Hematopoietic multipotent progenitor cell treated with erythropoietin and hydrocortisone succinate and interleukin-3 and kit ligand, for 17 days (in vitro differentiated cells): ENCODE measurements at regions not wholly inside any gene's neighbourhood (a gene's known extent, or its start where the extent isn't known, plus 50 kb on each side); places are given as distances from the start of the nearest gene placed in this dataset.

ENCODE experiments used
- DNase-seq: peaks from one replicate; pipeline ENCODE4 v3.0.0-alpha.2; 2015; ENCODE audit warnings: low spot score

GRCh38 chr15:91473894-91474545, 374.0 kb downstream of the SV2B start:
- DNase-seq, result no peak

GRCh38 chr15:91476861-91477260, 376.6 kb upstream of the SLCO3A1 start:
- peak; percentile 13 for DNase-seq

GRCh38 chr15:91478717-91479191, 374.8 kb upstream of the SLCO3A1 start:
- peak; percentile 76 for DNase-seq

- DNase-seq, result no peak
Observed at GRCh38 chr15:91480426-91480825, 373.1 kb upstream of the SLCO3A1 start.

- DNase-seq, result no peak
Observed at GRCh38 chr15:91482799-91483198, 370.7 kb upstream of the SLCO3A1 start.

- DNase-seq, result no peak
Observed at GRCh38 chr15:91484141-91484540, 369.4 kb upstream of the SLCO3A1 start.

- no peak for DNase-seq
Observed at GRCh38 chr15:91488452-91488851, 365.1 kb upstream of the SLCO3A1 start.

GRCh38 chr15:91490211-91490610, 363.3 kb upstream of the SLCO3A1 start:
- DNase-seq, result no peak

GRCh38 chr15:91491101-91491950, 362.2 kb upstream of the SLCO3A1 start:
- no peak for DNase-seq

- DNase-seq, result no peak
Observed at GRCh38 chr15:91496754-91497691, 356.5 kb upstream of the SLCO3A1 start.

- DNase-seq, result no peak
Observed at GRCh38 chr15:91498046-91498748, 355.3 kb upstream of the SLCO3A1 start.

GRCh38 chr15:91498749-91499062, 354.8 kb upstream of the SLCO3A1 start:
- DNase-seq, result no peak

- DNase-seq, result no peak
Observed at GRCh38 chr15:91499774-91500383, 353.6 kb upstream of the SLCO3A1 start.

GRCh38 chr15:91508633-91509032, 344.9 kb upstream of the SLCO3A1 start:
- DNase-seq, result no peak

GRCh38 chr15:91514147-91514546, 339.4 kb upstream of the SLCO3A1 start:
- DNase-seq, result no peak

- no peak for DNase-seq
Observed at GRCh38 chr15:91515188-91515754, 338.2 kb upstream of the SLCO3A1 start.

- no peak for DNase-seq
Observed at GRCh38 chr15:91516866-91517265, 336.6 kb upstream of the SLCO3A1 start.

- no peak for DNase-seq
Observed at GRCh38 chr15:91517491-91518200, 335.9 kb upstream of the SLCO3A1 start.

- no peak for DNase-seq
Observed at GRCh38 chr15:91520850-91521249, 332.7 kb upstream of the SLCO3A1 start.

GRCh38 chr15:91521548-91521947, 332.0 kb upstream of the SLCO3A1 start:
- no peak for DNase-seq
